Liver (tissue), 8 donors: ENCODE measurements at regions not wholly inside any gene's neighbourhood (a gene's known extent, or its start where the extent isn't known, plus 50 kb on each side); places are given as distances from the start of the nearest gene placed in this dataset.

Experiments
- DNase-seq: peaks from one replicate; pipeline ENCODE4 v3.0.0-alpha.2; 2017; ENCODE audit warnings: low spot score
- H3K27ac ChIP-seq, 2 donors: one replicate each; pipeline ENCODE4 v1.7.0; 2013; ENCODE audit warnings: inconsistent platforms in 2 of 2, low read length in 2 of 2, control low read depth in 1 of 2, low read depth in 1 of 2, mild to moderate bottlenecking in 1 of 2
- H3K27me3 ChIP-seq, 4 donors: one replicate each; pipeline versions ENCODE4 v1.6.1 to v1.7.0; 2013; ENCODE audit warnings: low read length in 3 of 4, inconsistent platforms in 1 of 4, mild to moderate bottlenecking in 1 of 4, moderate library complexity in 1 of 4; ENCODE audit not compliant: control insufficient read depth in 4 of 4, insufficient read depth in 4 of 4
- H3K36me3 ChIP-seq, 4 donors: one replicate each; pipeline versions ENCODE4 v1.6.1 to v1.7.0; 2013; ENCODE audit warnings: low read length in 3 of 4, mild to moderate bottlenecking in 3 of 4, low read depth in 1 of 4, moderate library complexity in 1 of 4; ENCODE audit not compliant: control insufficient read depth in 4 of 4, insufficient read depth in 3 of 4
- H3K4me1 ChIP-seq, 4 donors: one replicate each; pipeline versions ENCODE4 v1.6.1 to v1.7.0; 2013; ENCODE audit warnings: low read length in 3 of 4, mild to moderate bottlenecking in 3 of 4, moderate library complexity in 1 of 4; ENCODE audit not compliant: control insufficient read depth in 4 of 4, insufficient read depth in 4 of 4
- H3K4me3 ChIP-seq, 3 donors: one replicate each; pipeline versions ENCODE4 v1.6.1 to v1.7.0; 2013; ENCODE audit warnings: low read length in 3 of 3, control low read depth in 1 of 3, low read depth in 1 of 3, mild to moderate bottlenecking in 1 of 3
- H3K9ac ChIP-seq, 2 donors: one replicate each; pipeline ENCODE4 v1.7.0; 2013; ENCODE audit warnings: low read length in 2 of 2, mild to moderate bottlenecking in 2 of 2, moderate library complexity in 2 of 2, control low read depth in 1 of 2, low read depth in 1 of 2
- H3K9me3 ChIP-seq, 4 donors: one replicate each; pipeline versions ENCODE4 v1.6.1 to v1.7.0; 2013; ENCODE audit warnings: low read length in 3 of 4; ENCODE audit not compliant: control insufficient read depth in 4 of 4
- EGR1 ChIP-seq, 2 donors: IDR thresholded peaks; 2 replicates each; pipeline ENCODE4 v1.6.1; 2016 to 2018; ENCODE audit warnings: antibody characterized with exemption in 2 of 2, low read depth in 2 of 2
- FOXA2 ChIP-seq: IDR thresholded peaks from 2 replicates; pipeline ENCODE4 v1.6.1; 2016; ENCODE audit warnings: antibody characterized with exemption
- GABPA ChIP-seq, 2 donors: IDR thresholded peaks in 1 of 2; conservative IDR thresholded peaks in 1 of 2; 2 replicates each; pipeline ENCODE4 v1.6.1; 2016; ENCODE audit warnings: antibody characterized with exemption in 2 of 2, mild to moderate bottlenecking in 1 of 2, moderate library complexity in 1 of 2
- HNF4A ChIP-seq, 2 donors: conservative IDR thresholded peaks; 2 replicates each; pipeline ENCODE4 v1.6.1; 2016; ENCODE audit warnings: antibody characterized with exemption in 2 of 2, mild to moderate bottlenecking in 2 of 2
- JUND ChIP-seq, 2 donors: IDR thresholded peaks; 2 replicates each; pipeline ENCODE4 v1.6.1; 2016; ENCODE audit warnings: antibody characterized with exemption in 2 of 2
- NR2F2 ChIP-seq: IDR thresholded peaks from 2 replicates; pipeline ENCODE4 v1.6.1; 2016; ENCODE audit warnings: antibody characterized with exemption
- RAD21 ChIP-seq, 2 donors: IDR thresholded peaks; 2 replicates each; pipeline ENCODE4 v1.6.1; 2016; ENCODE audit warnings: antibody characterized with exemption in 2 of 2, mild to moderate bottlenecking in 2 of 2
- RXRA ChIP-seq, 2 donors: IDR thresholded peaks; 2 replicates each; pipeline ENCODE4 v1.6.1; 2017 to 2018; ENCODE audit warnings: antibody characterized with exemption in 2 of 2, mild to moderate bottlenecking in 1 of 2
- SP1 ChIP-seq: IDR thresholded peaks from 2 replicates; pipeline ENCODE4 v1.6.1; 2018; ENCODE audit warnings: antibody characterized with exemption, mild to moderate bottlenecking
- YY1 ChIP-seq: IDR thresholded peaks from 2 replicates; pipeline ENCODE4 v1.6.1; 2016; ENCODE audit warnings: antibody characterized with exemption, mild to moderate bottlenecking
- WGBS: extraction: QIAGEN DNeasy Blood & Tissue Kit; methylation state at CpG from one replicate; pipeline ENCODE4 v1.1.7; 2013; 5-methylcytosine and 5-hydroxymethylcytosine counted together
- TF ChIP-seq, protein P1 (sequence below): IDR thresholded peaks from 2 replicates; pipeline ENCODE4 v1.6.1; 2016; ENCODE audit warnings: antibody characterized with exemption, mild to moderate bottlenecking
- TF ChIP-seq, protein P2 (sequence below): IDR thresholded peaks from 2 replicates; pipeline ENCODE4 v1.6.1; 2016; ENCODE audit warnings: antibody characterized with exemption
- TF ChIP-seq, protein P3 (sequence below): IDR thresholded peaks from 2 replicates; pipeline ENCODE4 v1.6.1; 2016; ENCODE audit warnings: antibody characterized with exemption
- TF ChIP-seq, protein P4 (sequence below): fragments of 150-350 bp; IDR thresholded peaks from 2 replicates; pipeline ENCODE4 v1.5.1; 2017; ENCODE audit warnings: improper control_type of control experiment, low read depth, low read length; ENCODE audit not compliant: missing input control
- TF ChIP-seq, protein P5 (sequence below): IDR thresholded peaks from 2 replicates; pipeline ENCODE4 v1.6.1; 2016; ENCODE audit warnings: antibody characterized with exemption
- donor health status: healthy.
- donor health status: healthy.
- donor health status: healthy.
- donor health status: healthy.
- donor health status: healthy.

DNA sequence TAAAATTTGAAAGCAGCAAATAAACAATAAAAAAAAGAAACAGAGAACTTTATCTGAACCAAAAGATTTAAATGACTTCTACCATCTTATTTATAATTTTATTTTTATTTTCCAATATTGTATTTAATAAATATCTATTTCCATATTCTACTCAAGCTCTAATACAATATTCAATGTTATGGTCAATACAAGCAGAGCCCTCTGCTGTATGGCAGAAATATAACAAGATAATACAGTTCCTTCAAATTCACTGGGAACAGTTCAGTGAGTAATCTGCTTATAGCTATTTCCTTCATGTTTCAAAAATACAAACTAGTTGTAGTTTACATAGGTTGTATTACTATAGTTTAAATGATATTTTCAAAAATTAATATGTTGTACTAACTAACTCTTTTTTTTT lies 332.7 kb downstream of the PRDM9 start:
- TF ChIP-seq GABPA (IDR thresholded peaks at IDR 0.05 in 1 of 2, conservative IDR thresholded peaks at IDR 0.05 in 1 of 2) (no peak), RAD21 (IDR thresholded peaks at IDR 0.05) (peak in 1 of 2 donors; percentile 34), FOXA2 (no peak)
- DNase-seq: no peak
- H3K27me3 ChIP-seq: peaks cover 0 to 2% (median 0%) of the 10 kb centered on the region in 4 donors

DNA sequence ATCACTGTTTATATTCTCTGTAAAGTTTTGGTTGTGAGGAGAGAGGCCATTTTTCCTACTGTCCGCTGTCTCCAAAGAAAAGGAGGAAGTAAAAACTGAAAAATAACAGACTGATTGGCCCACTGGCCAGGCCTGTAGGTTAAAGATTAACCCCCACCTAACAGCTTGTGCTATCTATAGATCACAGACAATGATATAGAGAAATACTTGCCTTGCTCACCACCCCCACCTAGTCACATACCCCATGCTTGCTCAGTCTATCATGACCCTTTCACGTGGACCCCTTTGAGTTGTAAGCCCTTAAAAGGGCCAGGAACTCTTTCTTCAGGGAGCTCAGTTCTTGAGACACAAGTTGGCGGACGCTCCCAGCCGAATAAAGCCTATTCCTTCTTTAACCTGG lies 357.4 kb downstream of the PRDM9 start:
- H3K4me3 ChIP-seq: no peak overlapping the region
- H3K4me1 ChIP-seq: no peaks in the 10 kb centered on the region
- WGBS: 75% methylated on average over 5 of the region's 5 CpGs
- no peak for TF ChIP-seq EGR1 (IDR thresholded peaks at IDR 0.05; ENCODE audit: low read depth in 2 of 2)
- TF ChIP-seq HNF4A (conservative IDR thresholded peaks at IDR 0.05): no peak
- no peak for TF ChIP-seq YY1
- TF ChIP-seq NR2F2: no peak
- TF ChIP-seq, protein P1, sequence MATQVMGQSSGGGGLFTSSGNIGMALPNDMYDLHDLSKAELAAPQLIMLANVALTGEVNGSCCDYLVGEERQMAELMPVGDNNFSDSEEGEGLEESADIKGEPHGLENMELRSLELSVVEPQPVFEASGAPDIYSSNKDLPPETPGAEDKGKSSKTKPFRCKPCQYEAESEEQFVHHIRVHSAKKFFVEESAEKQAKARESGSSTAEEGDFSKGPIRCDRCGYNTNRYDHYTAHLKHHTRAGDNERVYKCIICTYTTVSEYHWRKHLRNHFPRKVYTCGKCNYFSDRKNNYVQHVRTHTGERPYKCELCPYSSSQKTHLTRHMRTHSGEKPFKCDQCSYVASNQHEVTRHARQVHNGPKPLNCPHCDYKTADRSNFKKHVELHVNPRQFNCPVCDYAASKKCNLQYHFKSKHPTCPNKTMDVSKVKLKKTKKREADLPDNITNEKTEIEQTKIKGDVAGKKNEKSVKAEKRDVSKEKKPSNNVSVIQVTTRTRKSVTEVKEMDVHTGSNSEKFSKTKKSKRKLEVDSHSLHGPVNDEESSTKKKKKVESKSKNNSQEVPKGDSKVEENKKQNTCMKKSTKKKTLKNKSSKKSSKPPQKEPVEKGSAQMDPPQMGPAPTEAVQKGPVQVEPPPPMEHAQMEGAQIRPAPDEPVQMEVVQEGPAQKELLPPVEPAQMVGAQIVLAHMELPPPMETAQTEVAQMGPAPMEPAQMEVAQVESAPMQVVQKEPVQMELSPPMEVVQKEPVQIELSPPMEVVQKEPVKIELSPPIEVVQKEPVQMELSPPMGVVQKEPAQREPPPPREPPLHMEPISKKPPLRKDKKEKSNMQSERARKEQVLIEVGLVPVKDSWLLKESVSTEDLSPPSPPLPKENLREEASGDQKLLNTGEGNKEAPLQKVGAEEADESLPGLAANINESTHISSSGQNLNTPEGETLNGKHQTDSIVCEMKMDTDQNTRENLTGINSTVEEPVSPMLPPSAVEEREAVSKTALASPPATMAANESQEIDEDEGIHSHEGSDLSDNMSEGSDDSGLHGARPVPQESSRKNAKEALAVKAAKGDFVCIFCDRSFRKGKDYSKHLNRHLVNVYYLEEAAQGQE: no peak
- TF ChIP-seq, protein P2, sequence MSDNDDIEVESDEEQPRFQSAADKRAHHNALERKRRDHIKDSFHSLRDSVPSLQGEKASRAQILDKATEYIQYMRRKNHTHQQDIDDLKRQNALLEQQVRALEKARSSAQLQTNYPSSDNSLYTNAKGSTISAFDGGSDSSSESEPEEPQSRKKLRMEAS: no peak
- H3K27ac ChIP-seq: no peak overlapping the region
- peaks cover 0 to 4% (median 0%) of the 10 kb centered on the region in 4 donors for H3K9me3 ChIP-seq
- H3K27me3 ChIP-seq: peaks cover 0 to 2% (median 0%) of the 10 kb centered on the region in 4 donors
- no peak overlapping the region for H3K9ac ChIP-seq
- no peak for DNase-seq
- H3K36me3 ChIP-seq: no peaks in the 10 kb centered on the region

More for the DNA sequence above, 332.7 kb downstream of the PRDM9 start:
- Histone ChIP-seq H3K9me3 (peaks cover 0 to 12% (median 0%) of the 10 kb centered on the region in 4 donors), H3K4me3 (no peak overlapping the region), H3K9ac (no peak overlapping the region), H3K27ac (no peak overlapping the region), H3K36me3 (no peaks in the 10 kb centered on the region), H3K4me1 (no peaks in the 10 kb centered on the region)

DNA sequence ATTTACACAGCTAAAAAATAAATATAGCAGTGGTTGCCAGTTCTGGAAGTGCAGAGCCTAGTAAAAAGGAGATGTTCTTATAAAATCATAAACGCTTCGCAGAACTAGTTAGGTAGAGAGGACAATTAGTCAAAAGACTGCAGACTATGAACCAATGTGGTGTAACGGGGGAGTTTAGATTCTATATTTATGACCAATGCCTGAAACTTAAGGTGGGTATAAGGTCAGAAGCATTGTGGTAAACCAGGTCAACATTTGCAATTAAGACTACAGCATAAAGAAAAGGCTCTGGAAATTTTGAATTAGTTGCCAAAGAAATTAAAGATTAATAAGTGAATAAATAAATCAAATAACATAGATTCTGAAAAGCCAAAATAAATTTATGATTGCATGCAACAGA lies 370.4 kb downstream of the PRDM9 start:
- WGBS: 93% methylated on average over 3 of the region's 3 CpGs
- no peak overlapping the region for H3K4me3 ChIP-seq

DNA sequence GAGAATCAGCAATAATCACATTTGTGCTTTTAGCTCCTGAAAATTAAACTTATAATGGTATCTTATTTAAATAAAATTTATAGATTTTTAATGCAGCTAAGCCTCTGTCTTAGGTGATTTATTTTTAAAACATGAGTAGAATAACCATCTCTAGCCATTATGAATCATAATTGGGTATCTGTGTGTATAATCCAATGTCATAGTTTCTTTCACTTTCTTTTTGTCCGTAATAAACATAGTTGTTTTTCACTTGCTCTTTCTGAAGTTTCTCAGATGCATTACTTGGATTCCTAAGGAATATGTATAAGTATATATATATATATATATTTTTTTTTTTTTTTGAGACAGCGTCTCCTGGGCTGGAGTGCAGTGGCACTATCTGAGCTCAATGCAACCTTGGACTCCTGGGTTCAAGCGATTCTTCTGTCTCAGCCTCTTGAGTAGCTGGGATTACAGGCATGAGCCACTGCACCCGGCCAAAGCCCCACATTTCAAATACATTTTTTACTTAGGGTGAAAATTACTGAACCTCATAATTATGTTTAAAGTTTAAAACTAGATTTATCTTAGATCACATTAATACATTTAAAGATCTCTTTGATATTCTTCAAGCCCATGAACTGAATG lies 377.1 kb downstream of the PRDM9 start:
- Histone ChIP-seq H3K9ac (no peak overlapping the region), H3K9me3 (no peaks in the 10 kb centered on the region), H3K4me1 (no peaks in the 10 kb centered on the region), H3K4me3 (no peak overlapping the region), H3K27me3 (no peaks in the 10 kb centered on the region), H3K36me3 (no peaks in the 10 kb centered on the region), H3K27ac (no peak overlapping the region)
- DNase-seq: no peak
- WGBS: 75% methylated on average over 4 of the region's 4 CpGs
- TF ChIP-seq NR2F2: no peak
- TF ChIP-seq JUND (IDR thresholded peaks at IDR 0.05): no peak
- no peak for TF ChIP-seq YY1
- TF ChIP-seq SP1: no peak
- TF ChIP-seq, protein P3, sequence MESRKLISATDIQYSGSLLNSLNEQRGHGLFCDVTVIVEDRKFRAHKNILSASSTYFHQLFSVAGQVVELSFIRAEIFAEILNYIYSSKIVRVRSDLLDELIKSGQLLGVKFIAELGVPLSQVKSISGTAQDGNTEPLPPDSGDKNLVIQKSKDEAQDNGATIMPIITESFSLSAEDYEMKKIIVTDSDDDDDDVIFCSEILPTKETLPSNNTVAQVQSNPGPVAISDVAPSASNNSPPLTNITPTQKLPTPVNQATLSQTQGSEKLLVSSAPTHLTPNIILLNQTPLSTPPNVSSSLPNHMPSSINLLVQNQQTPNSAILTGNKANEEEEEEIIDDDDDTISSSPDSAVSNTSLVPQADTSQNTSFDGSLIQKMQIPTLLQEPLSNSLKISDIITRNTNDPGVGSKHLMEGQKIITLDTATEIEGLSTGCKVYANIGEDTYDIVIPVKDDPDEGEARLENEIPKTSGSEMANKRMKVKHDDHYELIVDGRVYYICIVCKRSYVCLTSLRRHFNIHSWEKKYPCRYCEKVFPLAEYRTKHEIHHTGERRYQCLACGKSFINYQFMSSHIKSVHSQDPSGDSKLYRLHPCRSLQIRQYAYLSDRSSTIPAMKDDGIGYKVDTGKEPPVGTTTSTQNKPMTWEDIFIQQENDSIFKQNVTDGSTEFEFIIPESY: no peak
- TF ChIP-seq FOXA2: no peak
- TF ChIP-seq, protein P4, sequence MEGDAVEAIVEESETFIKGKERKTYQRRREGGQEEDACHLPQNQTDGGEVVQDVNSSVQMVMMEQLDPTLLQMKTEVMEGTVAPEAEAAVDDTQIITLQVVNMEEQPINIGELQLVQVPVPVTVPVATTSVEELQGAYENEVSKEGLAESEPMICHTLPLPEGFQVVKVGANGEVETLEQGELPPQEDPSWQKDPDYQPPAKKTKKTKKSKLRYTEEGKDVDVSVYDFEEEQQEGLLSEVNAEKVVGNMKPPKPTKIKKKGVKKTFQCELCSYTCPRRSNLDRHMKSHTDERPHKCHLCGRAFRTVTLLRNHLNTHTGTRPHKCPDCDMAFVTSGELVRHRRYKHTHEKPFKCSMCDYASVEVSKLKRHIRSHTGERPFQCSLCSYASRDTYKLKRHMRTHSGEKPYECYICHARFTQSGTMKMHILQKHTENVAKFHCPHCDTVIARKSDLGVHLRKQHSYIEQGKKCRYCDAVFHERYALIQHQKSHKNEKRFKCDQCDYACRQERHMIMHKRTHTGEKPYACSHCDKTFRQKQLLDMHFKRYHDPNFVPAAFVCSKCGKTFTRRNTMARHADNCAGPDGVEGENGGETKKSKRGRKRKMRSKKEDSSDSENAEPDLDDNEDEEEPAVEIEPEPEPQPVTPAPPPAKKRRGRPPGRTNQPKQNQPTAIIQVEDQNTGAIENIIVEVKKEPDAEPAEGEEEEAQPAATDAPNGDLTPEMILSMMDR: no peak
- no peak for TF ChIP-seq RXRA (IDR thresholded peaks at IDR 0.05)
- TF ChIP-seq, protein P5, sequence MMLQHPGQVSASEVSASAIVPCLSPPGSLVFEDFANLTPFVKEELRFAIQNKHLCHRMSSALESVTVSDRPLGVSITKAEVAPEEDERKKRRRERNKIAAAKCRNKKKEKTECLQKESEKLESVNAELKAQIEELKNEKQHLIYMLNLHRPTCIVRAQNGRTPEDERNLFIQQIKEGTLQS: no peak
- TF ChIP-seq, protein P2: no peak

More for the DNA sequence above, 370.4 kb downstream of the PRDM9 start:
- H3K27me3 ChIP-seq: no peaks in the 10 kb centered on the region
- no peak overlapping the region for H3K9ac ChIP-seq
- no peak for DNase-seq
- no peak overlapping the region for H3K27ac ChIP-seq
- no peak for TF ChIP-seq JUND (IDR thresholded peaks at IDR 0.05)
- H3K9me3 ChIP-seq: no peaks in the 10 kb centered on the region
- H3K4me1 ChIP-seq: no peaks in the 10 kb centered on the region
- no peaks in the 10 kb centered on the region for H3K36me3 ChIP-seq
